LNCaP clone FGC (cell line): ENCODE measurements at regions not wholly inside any gene's neighbourhood (a gene's known extent, or its start where the extent isn't known, plus 50 kb on each side); places are given as distances from the start of the nearest gene placed in this dataset.
"Not testable (repeated sequence)": the region's sequence is repeated elsewhere in the genome, so short reads cannot be mapped to it uniquely, and the experiment has no call there.

Experiments
- DNase-seq: peaks from one replicate; pipeline ENCODE4 v3.0.0-alpha.2; 2011; ENCODE audit warnings: low read depth
- H3K4me3 ChIP-seq: 2 replicates; pipeline ENCODE4 v1.5.1; 2011; ENCODE audit warnings: mild to moderate bottlenecking, low read depth, low read length, control low read depth
- TF ChIP-seq, protein P1 (sequence below): IDR thresholded peaks from 2 replicates; pipeline ENCODE4 v1.5.1; 2012; ENCODE audit warnings: mild to moderate bottlenecking; ENCODE audit not compliant: control insufficient read depth, insufficient read depth; ENCODE audit errors: extremely low read depth

GRCh38 chr4:13821522-13821921 lies 194.0 kb upstream of the BOD1L1 start:
- DNase-seq = no peak
- TF ChIP-seq, protein P1, sequence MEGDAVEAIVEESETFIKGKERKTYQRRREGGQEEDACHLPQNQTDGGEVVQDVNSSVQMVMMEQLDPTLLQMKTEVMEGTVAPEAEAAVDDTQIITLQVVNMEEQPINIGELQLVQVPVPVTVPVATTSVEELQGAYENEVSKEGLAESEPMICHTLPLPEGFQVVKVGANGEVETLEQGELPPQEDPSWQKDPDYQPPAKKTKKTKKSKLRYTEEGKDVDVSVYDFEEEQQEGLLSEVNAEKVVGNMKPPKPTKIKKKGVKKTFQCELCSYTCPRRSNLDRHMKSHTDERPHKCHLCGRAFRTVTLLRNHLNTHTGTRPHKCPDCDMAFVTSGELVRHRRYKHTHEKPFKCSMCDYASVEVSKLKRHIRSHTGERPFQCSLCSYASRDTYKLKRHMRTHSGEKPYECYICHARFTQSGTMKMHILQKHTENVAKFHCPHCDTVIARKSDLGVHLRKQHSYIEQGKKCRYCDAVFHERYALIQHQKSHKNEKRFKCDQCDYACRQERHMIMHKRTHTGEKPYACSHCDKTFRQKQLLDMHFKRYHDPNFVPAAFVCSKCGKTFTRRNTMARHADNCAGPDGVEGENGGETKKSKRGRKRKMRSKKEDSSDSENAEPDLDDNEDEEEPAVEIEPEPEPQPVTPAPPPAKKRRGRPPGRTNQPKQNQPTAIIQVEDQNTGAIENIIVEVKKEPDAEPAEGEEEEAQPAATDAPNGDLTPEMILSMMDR = no peak
- no peak overlapping the region for H3K4me3 ChIP-seq

- H3K4me3 ChIP-seq, DNase-seq: not testable (repeated sequence)
These were observed 198.3 kb upstream of the BOD1L1 start for GRCh38 chr4:13825822-13826221.

DNA sequence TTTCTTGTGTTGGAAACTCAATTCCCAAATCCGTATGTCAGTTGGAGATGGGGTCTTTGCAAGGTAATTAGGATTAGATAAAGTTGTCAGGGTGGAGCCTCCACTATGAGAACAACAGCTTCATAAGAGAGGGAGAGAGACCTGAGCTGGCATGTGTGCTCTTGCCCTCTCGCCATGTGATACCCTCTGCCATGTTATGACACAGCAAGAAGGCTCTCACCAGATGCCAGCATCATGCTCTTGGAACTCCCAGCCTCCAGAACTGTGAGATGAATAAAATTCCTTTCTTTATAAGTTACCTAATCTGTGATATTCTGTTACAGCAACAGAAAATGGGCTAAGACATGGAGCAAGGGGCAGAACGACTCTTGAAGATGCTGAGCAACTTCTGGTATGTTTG lies 201.9 kb upstream of the BOD1L1 start:
- TF ChIP-seq, protein P1 = no peak
- H3K4me3 ChIP-seq = no peak overlapping the region
- DNase-seq = no peak

- no peak overlapping the region for H3K4me3 ChIP-seq
- TF ChIP-seq, protein P1 = no peak
- no peak for DNase-seq
These were observed 202.9 kb upstream of the BOD1L1 start for GRCh38 chr4:13830449-13830848.

DNA sequence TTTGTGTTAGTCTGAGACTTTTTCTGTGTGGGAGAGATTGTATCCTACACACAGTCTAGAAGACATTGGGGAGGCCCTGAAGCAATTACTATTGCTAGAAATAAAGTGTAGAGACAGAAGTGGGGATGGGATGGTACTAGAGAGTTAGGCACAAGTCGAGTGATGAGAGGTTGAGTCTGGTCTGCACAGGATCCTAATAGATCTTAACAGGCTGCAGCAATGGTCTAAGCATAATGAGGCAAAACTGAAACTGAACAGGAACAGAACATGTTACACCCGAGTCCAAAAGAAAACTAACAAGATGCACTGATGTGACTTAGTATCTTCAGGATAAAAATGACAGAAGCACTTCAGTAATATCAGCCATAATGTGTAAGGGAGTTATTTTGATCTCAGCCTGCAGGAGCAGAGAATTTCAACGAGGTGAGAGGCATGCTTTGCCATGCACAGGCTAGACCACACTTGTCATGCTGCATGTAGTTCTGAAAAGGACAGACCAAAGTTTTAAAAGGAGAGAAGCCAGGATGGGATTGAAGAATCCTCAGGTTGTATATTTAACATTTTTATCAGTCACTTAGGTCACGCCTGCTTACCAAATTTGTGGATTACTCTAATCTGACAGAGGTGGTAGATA lies 205.8 kb upstream of the BOD1L1 start:
- TF ChIP-seq, protein P1 = no peak
- H3K4me3 ChIP-seq = no peak overlapping the region
- DNase-seq = no peak

DNA sequence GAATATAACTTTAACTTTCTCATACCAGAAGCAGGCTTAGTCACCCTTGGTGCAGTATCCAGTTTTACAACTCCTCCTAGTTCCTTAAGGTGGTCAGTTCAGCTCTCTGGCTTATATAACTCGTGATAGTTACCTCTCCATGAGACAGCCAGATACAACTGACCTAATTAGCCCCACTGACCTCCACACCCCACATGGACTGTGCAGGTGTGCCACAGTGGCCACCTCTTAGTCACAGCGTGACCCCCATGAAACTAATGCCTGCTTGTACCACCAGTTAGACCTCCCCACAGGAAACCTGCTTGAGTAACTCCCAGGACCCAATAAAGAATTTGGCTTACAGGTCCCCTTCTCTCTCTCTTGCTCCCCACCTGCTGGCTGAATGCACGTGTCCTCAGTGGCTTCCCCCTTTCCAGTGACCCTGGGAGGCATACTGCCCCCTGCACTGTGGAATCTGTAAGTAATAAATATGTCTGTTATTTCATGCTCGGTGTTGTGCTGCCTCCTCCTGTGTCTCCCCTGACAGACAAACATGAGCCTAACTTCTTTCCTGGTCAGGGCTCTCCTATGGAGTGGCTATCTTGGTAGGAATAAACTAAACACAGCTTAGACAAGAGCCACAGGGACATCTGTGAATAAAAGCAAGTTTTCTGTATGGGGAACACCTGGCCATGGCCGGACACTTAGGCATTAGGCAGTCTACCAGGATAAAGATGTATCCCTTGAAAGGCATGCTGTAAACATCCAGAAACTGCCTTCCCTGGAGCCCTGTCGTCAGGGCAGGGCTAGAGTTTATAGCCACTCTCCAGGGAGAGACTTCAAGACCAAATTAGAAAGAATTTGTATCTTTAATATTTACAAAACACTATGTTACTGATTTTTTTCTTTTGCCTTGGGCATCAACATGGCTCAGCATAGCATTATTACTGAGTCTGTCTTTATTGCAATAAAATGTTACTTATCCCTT lies 209.7 kb upstream of the BOD1L1 start:
- no peak for DNase-seq
- H3K4me3 ChIP-seq = no peak overlapping the region
- TF ChIP-seq, protein P1 = no peak; the same call in 1 of the 2 replicates

DNA sequence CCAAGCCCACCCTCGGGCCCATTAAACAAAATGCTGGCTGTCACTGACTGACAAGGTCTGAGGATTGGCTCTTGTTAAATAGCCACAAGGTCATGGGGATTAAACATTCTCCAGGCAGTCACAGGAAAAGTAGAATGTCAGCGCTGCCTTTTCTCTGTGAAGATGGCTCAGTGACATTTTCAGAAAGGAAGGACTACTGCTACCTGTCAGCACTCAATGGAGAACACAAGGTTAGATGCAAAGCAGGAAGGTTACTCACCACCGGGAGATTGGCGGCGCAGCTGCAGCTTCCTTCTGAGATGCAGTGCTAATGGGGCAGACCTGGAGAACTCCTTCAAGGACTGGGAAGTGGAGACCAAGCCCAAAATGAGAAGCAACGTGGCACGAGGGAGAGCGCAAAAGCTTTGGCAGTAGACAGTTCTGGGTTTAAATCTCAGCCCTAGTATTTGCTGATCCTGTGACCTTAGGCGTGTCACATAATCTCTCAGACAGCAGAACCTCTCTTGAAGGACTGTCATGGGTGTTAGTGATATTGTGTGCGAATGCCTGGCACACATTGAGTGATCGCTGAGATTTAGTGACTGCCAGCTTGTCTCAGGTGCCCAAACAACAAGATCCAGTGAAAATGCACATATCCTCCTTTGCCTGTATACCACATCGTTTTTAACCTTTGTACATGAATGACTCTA lies 213.1 kb upstream of the BOD1L1 start:
- no peak for DNase-seq
- H3K4me3 ChIP-seq = no peak overlapping the region
- TF ChIP-seq, protein P1 = no peak
